NCI-H1105 (cell line): ENCODE measurements at regions not wholly inside any gene's neighbourhood (a gene's known extent, or its start where the extent isn't known, plus 50 kb on each side); places are given as distances from the start of the nearest gene placed in this dataset.

Experiments used
- DNase-seq: peaks from one replicate; lab custom pipeline; 2025; lab: John Stamatoyannopoulos, UW

GRCh38 chr14:73782623-73783022 is 68.4 kb upstream of the PNMA1 start:
- DNase-seq: no peak

GRCh38 chr14:73780896-73781295 is 66.7 kb upstream of the PNMA1 start:
- DNase-seq: no peak

- no peak for DNase-seq
Observed at GRCh38 chr14:73780391-73780790, 66.2 kb upstream of the PNMA1 start.

DNA sequence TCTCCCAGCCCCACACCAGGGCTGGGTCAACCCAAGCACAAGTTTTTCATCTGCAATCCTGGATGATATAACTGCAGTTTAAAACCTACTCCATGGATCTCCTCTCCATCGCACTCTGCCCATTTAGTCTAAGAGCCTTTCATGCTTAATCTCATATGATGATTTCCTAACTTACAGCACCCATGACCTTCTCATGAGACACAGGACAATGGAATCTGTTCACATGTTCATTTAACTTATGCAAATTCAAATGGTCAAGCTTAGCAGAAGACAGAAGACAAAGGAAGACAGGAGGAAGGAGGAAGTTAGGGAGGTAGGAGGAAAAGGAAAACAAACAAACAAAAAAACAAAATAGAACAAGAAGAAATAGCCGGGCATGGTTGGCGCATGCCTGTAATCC is 64.6 kb upstream of the PNMA1 start:
- DNase-seq: no peak

DNA sequence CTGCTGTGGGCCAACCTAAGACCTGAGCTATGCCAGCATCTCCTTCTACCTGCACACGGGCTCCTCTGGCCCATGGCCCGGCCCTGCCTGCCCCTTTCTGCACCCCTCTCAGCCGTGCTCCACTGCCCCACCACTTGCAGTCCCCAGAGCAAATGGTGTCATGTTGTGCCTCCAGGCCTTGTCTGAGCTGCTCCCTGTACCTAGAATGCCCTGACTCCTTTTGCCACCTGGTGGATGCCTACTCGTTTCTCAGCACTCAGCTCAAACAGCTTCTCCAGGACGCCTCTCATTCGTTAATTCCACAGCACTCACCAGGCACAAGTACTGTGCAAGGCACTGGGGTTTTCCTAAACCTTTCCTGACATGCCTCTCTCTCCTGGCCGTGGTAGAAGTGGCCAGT is 63.2 kb upstream of the PNMA1 start:
- no peak for DNase-seq

- DNase-seq: no peak
Observed at GRCh38 chr14:73776194-73776537, 62.0 kb upstream of the PNMA1 start.

- DNase-seq: no peak
Observed at GRCh38 chr14:73775339-73776193, 61.4 kb upstream of the PNMA1 start.

GRCh38 chr14:73774671-73775070 is 60.5 kb upstream of the PNMA1 start:
- DNase-seq: no peak

GRCh38 chr14:73774241-73774570 is 60.0 kb upstream of the PNMA1 start:
- DNase-seq: no peak

- no peak for DNase-seq
Observed at GRCh38 chr14:73773441-73774240, 59.5 kb upstream of the PNMA1 start.

- DNase-seq: peak; percentile 75
Observed at GRCh38 chr14:73771848-73772638, 57.9 kb upstream of the PNMA1 start.

DNA sequence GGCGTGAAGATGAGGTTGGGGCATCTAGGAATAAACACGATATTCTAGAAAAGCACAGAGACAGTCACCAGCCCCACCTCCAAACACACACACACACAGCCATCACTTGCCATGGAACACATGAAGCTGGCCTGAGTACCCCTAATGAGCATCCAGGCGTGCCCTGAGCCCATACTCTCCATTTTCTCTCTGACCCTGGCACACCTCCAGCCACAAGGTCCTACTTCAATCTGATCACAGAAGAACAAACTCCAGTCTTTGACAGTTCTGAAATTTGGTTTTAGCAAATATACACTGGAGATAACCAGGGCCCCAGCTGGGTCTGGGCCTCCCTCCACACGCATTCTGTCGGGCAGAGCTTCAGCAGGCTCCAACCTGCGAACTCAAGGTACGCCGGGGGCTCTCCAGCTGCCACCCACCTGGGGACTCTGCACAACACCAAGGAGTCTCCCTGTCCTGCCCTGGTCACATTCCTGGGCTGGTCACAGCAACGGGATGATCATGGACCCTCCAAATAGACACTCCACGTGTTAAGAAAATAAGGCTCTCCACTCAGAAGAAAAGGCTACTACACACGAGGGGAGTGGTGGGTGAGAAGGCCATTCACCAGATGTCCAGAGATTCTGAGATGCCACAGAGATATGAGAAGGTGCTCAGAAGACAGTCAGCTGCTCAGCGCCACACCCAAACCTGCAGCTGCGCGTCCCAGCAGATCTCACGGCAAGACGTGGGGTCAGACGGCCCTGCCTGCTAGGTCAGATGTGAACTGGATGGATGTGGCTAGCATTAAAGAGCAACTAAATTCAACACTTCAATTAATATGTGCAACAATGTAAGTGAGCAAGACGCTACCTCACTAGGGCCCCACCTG is 57.0 kb upstream of the PNMA1 start:
- DNase-seq: no peak

GRCh38 chr14:73768107-73768506 is 53.9 kb upstream of the PNMA1 start:
- no peak for DNase-seq

- DNase-seq: no peak
Observed at GRCh38 chr14:73764406-73765280, 50.5 kb upstream of the PNMA1 start.
